ENCODE measurements at regions not wholly inside any gene's neighbourhood (a gene's known extent, or its start where the extent isn't known, plus 50 kb on each side); places are given as distances from the start of the nearest gene placed in this dataset.

GRCh38 chr13:84136582-84136981 lies 254.3 kb upstream of the SLITRK1 start:
- TF ChIP-seq CTCF (IDR thresholded peaks at IDR 0.05) (no peak), EZH2 (IDR thresholded peaks at IDR 0.05; ENCODE audit: borderline replicate concordance, insufficient read depth, low read depth, low read length, poor library complexity, severe bottlenecking) (no peak)

All from B cell (primary cell).